ENCODE measurements at regions not wholly inside any gene's neighbourhood (a gene's known extent, or its start where the extent isn't known, plus 50 kb on each side); places are given as distances from the start of the nearest gene placed in this dataset.

- H3K9me3 ChIP-seq (ENCODE audit: control insufficient read depth, low read length), result no peaks in the 10 kb centered on the region
- no peaks in the 10 kb centered on the region for H3K36me3 ChIP-seq (ENCODE audit: control insufficient read depth, insufficient read depth, low read length)
- TF ChIP-seq CTCF (IDR thresholded peaks at IDR 0.05), result no peak
- H3K79me2 ChIP-seq, result no peaks in the 10 kb centered on the region
- no peak overlapping the region for H3K9ac ChIP-seq
- no peak overlapping the region for H3K4me2 ChIP-seq (ENCODE audit: low read length)
- no peaks in the 10 kb centered on the region for H3K4me1 ChIP-seq
- no peak overlapping the region for H2AFZ ChIP-seq
- H3K4me3 ChIP-seq (ENCODE audit: low read depth, low read length), result no peak overlapping the region
- H3K27ac ChIP-seq, result no peak overlapping the region
- no peaks in the 10 kb centered on the region for H3K27me3 ChIP-seq (ENCODE audit: control insufficient read depth, insufficient read depth, low read length)
Observed at GRCh38 chr1:83631851-83632250, 367.1 kb downstream of the TTLL7 start.

- Histone ChIP-seq H3K79me2 (no peaks in the 10 kb centered on the region), H3K27me3 (ENCODE audit: control insufficient read depth, insufficient read depth, low read length) (no peaks in the 10 kb centered on the region), H2AFZ (peak overlapping the region; percentile 69), H3K9me3 (ENCODE audit: control insufficient read depth, low read length) (no peaks in the 10 kb centered on the region), H3K27ac (peak overlapping the region; percentile 65), H3K4me3 (ENCODE audit: low read depth, low read length) (no peak overlapping the region), H3K4me2 (ENCODE audit: low read length) (no peak overlapping the region), H3K9ac (no peak overlapping the region), H3K36me3 (ENCODE audit: control insufficient read depth, insufficient read depth, low read length) (no peaks in the 10 kb centered on the region), H3K4me1 (no peaks in the 10 kb centered on the region)
- no peak for TF ChIP-seq CTCF (IDR thresholded peaks at IDR 0.05)
Observed at GRCh38 chr1:83627045-83627444, 371.9 kb downstream of the TTLL7 start.

GRCh38 chr1:83626603-83627002 is 372.3 kb downstream of the TTLL7 start:
- Histone ChIP-seq H3K4me3 (ENCODE audit: low read depth, low read length) (no peak overlapping the region), H3K4me1 (no peaks in the 10 kb centered on the region), H3K27ac (peak overlapping the region; percentile 65), H3K4me2 (ENCODE audit: low read length) (no peak overlapping the region), H3K27me3 (ENCODE audit: control insufficient read depth, insufficient read depth, low read length) (no peaks in the 10 kb centered on the region), H2AFZ (peak overlapping the region; percentile 69), H3K79me2 (no peaks in the 10 kb centered on the region), H3K9ac (no peak overlapping the region), H3K36me3 (ENCODE audit: control insufficient read depth, insufficient read depth, low read length) (no peaks in the 10 kb centered on the region), H3K9me3 (ENCODE audit: control insufficient read depth, low read length) (no peaks in the 10 kb centered on the region)
- TF ChIP-seq CTCF (IDR thresholded peaks at IDR 0.05), result no peak

DNA sequence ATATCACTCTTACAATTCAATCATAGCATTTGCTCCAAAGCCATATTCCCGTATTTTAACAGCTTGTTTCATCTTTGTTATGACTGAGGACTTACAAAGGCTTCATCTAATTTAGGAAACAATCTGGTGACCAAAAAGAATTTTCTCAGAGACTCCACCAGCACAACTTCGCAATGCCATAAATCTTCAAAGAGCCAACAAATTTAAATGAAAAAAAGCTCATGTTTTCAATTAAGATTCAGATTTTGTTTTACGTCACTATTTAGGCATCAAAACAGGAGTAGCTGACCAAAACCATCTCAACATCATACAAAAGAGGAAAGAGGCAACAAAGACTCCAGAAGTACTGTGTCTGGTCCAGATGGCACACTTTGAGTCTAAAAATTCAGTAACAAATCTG is 373.3 kb downstream of the TTLL7 start:
- Histone ChIP-seq H3K9me3 (ENCODE audit: control insufficient read depth, low read length) (no peaks in the 10 kb centered on the region), H2AFZ (no peak overlapping the region), H3K4me1 (no peaks in the 10 kb centered on the region), H3K27me3 (ENCODE audit: control insufficient read depth, insufficient read depth, low read length) (no peaks in the 10 kb centered on the region), H3K4me2 (ENCODE audit: low read length) (no peak overlapping the region), H3K4me3 (ENCODE audit: low read depth, low read length) (no peak overlapping the region), H3K79me2 (no peaks in the 10 kb centered on the region), H3K9ac (no peak overlapping the region), H3K36me3 (ENCODE audit: control insufficient read depth, insufficient read depth, low read length) (no peaks in the 10 kb centered on the region), H3K27ac (no peak overlapping the region)
- TF ChIP-seq CTCF (IDR thresholded peaks at IDR 0.05), result no peak

DNA sequence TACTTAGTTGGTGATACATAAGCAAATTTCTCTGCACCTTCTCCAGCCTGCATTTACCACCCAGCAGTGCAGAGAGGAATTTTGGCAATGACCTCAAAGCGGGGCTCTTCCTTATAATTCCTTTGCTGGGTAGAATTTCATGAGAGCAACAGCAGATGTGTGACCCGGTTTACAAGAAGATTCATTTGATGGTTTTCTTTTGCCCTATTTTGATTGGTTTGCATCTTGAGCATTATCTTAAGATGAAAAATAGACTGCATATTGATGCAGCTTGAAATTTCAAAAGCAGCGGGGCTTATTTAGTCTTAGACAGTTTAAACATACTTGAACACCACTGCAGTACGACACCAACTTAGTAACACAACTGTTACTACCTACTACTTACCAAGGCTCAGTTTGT is 378.9 kb downstream of the TTLL7 start:
- Histone ChIP-seq H3K4me2 (ENCODE audit: low read length) (no peak overlapping the region), H3K27me3 (ENCODE audit: control insufficient read depth, insufficient read depth, low read length) (no peaks in the 10 kb centered on the region), H3K9me3 (ENCODE audit: control insufficient read depth, low read length) (no peaks in the 10 kb centered on the region), H3K4me1 (no peaks in the 10 kb centered on the region), H3K4me3 (ENCODE audit: low read depth, low read length) (no peak overlapping the region), H3K27ac (no peak overlapping the region), H3K79me2 (no peaks in the 10 kb centered on the region), H3K36me3 (ENCODE audit: control insufficient read depth, insufficient read depth, low read length) (no peaks in the 10 kb centered on the region), H2AFZ (no peak overlapping the region), H3K9ac (no peak overlapping the region)
- no peak for TF ChIP-seq CTCF (IDR thresholded peaks at IDR 0.05)

Data from parathyroid adenoma (tissue), 2 donors.